Keratinocyte (primary cell): ENCODE measurements at regions not wholly inside any gene's neighbourhood (a gene's known extent, or its start where the extent isn't known, plus 50 kb on each side); places are given as distances from the start of the nearest gene placed in this dataset.

ENCODE experiments used
- DNase-seq: peaks from one replicate; pipeline ENCODE4 v3.0.0-alpha.2; 2011; ENCODE audit warnings: low read depth, missing footprints, low spot score
- FAIRE-seq: peaks from 2 replicates; lab custom pipeline; 2011; peaks lifted over from hg19 to GRCh38; lab: Jason Lieb, UNC
- H2AFZ ChIP-seq: 2 replicates; pipeline ENCODE4 v1.6.0; 2012; ENCODE audit warnings: low read length, control low read depth, inconsistent platforms; ENCODE audit not compliant: control insufficient read depth
- H3K27ac ChIP-seq: 2 replicates; pipeline ENCODE4 v1.5.1; 2011; ENCODE audit warnings: low read length; ENCODE audit not compliant: control insufficient read depth, insufficient read depth
- H3K27me3 ChIP-seq: 3 replicates; pipeline ENCODE4 v1.6.0; 2011; ENCODE audit warnings: low read length; ENCODE audit not compliant: control insufficient read depth, insufficient read depth; ENCODE audit errors: extremely low read depth
- H3K36me3 ChIP-seq, 2 experiments: 2 replicates in 1 of 2; 3 replicates in 1 of 2; pipeline ENCODE4 v1.5.1; 2011; ENCODE audit warnings: low read length in 2 of 2, mild to moderate bottlenecking in 1 of 2; ENCODE audit not compliant: control insufficient read depth in 2 of 2, insufficient read depth in 2 of 2; ENCODE audit errors: extremely low read depth in 1 of 2
- H3K4me1 ChIP-seq: 3 replicates; pipeline ENCODE4 v1.5.1; 2011; ENCODE audit warnings: low read length; ENCODE audit not compliant: control insufficient read depth, insufficient read depth; ENCODE audit errors: extremely low read depth
- H3K4me2 ChIP-seq: 3 replicates; pipeline ENCODE4 v1.6.0; 2011; ENCODE audit warnings: low read depth, low read length; ENCODE audit not compliant: control insufficient read depth, insufficient read depth; ENCODE audit errors: extremely low read depth
- H3K4me3 ChIP-seq, 3 experiments: fragments of 200-600 bp in 1 of 3; sonication (generic) in 1 of 3; 2 replicates in 2 of 3; 3 replicates in 1 of 3; pipeline ENCODE4 v1.5.1; 2011 to 2016; ENCODE audit warnings: low read length in 3 of 3, mild to moderate bottlenecking in 3 of 3, control low read depth in 2 of 3, inconsistent platforms in 1 of 3, low read depth in 1 of 3, mixed read lengths in 1 of 3, mixed run types in 1 of 3, moderate library complexity in 1 of 3; ENCODE audit not compliant: control insufficient read depth in 2 of 3, insufficient read depth in 2 of 3; ENCODE audit errors: extremely low read depth in 1 of 3
- H3K79me2 ChIP-seq: 2 replicates; pipeline ENCODE4 v1.6.0; 2012; ENCODE audit warnings: low read length; ENCODE audit not compliant: control insufficient read depth, insufficient read depth
- H3K9ac ChIP-seq: 3 replicates; pipeline ENCODE4 v1.6.0; 2011; ENCODE audit warnings: low read length; ENCODE audit not compliant: control insufficient read depth, insufficient read depth; ENCODE audit errors: extremely low read depth
- H3K9me1 ChIP-seq: 3 replicates; pipeline ENCODE4 v1.6.0; 2011; ENCODE audit warnings: low read length; ENCODE audit not compliant: control insufficient read depth, insufficient read depth; ENCODE audit errors: extremely low read depth
- H3K9me3 ChIP-seq: 2 replicates; pipeline ENCODE4 v1.5.1; 2012; ENCODE audit warnings: low read depth, low read length; ENCODE audit not compliant: control insufficient read depth
- H4K20me1 ChIP-seq: 3 replicates; pipeline ENCODE4 v1.6.0; 2011; ENCODE audit warnings: low read length; ENCODE audit not compliant: control insufficient read depth, insufficient read depth; ENCODE audit errors: extremely low read depth
- EZH2 ChIP-seq: IDR thresholded peaks from one replicate; pipeline ENCODE4 v1.6.1; 2012; ENCODE audit warnings: inconsistent platforms, mild to moderate bottlenecking, low read length, moderate library complexity
- dilution Hi-C: fragments of 300-500 bp; cut with MboI; formaldehyde crosslinking; loops from one replicate; pipeline ENCODE4 v1.7.0; 2020; ENCODE audit warnings: low sequenced_read_pairs; ENCODE audit not compliant: extremely low pct_ligation_motif_present
- TF ChIP-seq, protein P1 (sequence below), 3 experiments: IDR thresholded peaks in 1 of 3; conservative IDR thresholded peaks in 1 of 3; optimal IDR thresholded peaks in 1 of 3; 2 replicates in 2 of 3; 3 replicates in 1 of 3; pipeline versions ENCODE3 to v1.5.1; 2011; ENCODE audit warnings: low read length in 3 of 3, mild to moderate bottlenecking in 3 of 3, moderate library complexity in 2 of 3, control low read depth in 1 of 3, inconsistent platforms in 1 of 3; ENCODE audit not compliant: insufficient read depth in 2 of 3; ENCODE audit errors: extremely low read depth in 1 of 3

DNA sequence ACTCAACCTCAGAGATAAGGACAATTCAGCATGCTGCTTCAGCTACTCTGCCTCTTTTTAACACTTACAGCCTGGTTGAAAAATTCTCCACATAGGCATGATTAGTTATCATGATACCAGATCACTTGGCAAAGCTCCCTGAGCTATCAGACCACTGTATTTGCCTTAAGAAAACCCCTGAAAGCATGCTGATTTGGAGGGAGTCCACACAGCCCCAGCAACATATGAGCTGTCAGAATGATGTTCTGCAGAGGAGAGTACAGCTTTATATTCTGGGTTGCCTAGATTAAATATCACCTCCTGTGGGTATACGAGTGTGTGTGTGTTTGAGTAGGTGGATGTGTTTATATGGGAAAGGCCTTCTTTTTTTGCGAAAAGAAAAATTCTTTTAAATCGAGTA is 170.2 kb upstream of the CHRM2 start:
- no peak overlapping the region for H3K27ac ChIP-seq
- H3K79me2 ChIP-seq: no peaks in the 10 kb centered on the region
- dilution Hi-C loops: no loop called here
- H3K4me3 ChIP-seq: no peak overlapping the region
- no peak overlapping the region for H3K4me2 ChIP-seq
- no peaks in the 10 kb centered on the region for H3K4me1 ChIP-seq
- no peaks in the 10 kb centered on the region for H3K36me3 ChIP-seq
- H2AFZ ChIP-seq: no peak overlapping the region
- no peaks in the 10 kb centered on the region for H4K20me1 ChIP-seq
- no peak for TF ChIP-seq EZH2
- TF ChIP-seq, protein P1, sequence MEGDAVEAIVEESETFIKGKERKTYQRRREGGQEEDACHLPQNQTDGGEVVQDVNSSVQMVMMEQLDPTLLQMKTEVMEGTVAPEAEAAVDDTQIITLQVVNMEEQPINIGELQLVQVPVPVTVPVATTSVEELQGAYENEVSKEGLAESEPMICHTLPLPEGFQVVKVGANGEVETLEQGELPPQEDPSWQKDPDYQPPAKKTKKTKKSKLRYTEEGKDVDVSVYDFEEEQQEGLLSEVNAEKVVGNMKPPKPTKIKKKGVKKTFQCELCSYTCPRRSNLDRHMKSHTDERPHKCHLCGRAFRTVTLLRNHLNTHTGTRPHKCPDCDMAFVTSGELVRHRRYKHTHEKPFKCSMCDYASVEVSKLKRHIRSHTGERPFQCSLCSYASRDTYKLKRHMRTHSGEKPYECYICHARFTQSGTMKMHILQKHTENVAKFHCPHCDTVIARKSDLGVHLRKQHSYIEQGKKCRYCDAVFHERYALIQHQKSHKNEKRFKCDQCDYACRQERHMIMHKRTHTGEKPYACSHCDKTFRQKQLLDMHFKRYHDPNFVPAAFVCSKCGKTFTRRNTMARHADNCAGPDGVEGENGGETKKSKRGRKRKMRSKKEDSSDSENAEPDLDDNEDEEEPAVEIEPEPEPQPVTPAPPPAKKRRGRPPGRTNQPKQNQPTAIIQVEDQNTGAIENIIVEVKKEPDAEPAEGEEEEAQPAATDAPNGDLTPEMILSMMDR (optimal IDR thresholded peaks at IDR 0.05 in 1 of 3, IDR thresholded peaks at IDR 0.05 in 1 of 3, conservative IDR thresholded peaks at IDR 0.05 in 1 of 3; ENCODE audit: extremely low read depth in 1 of 3, insufficient read depth in 2 of 3, low read length in 3 of 3): no peak
- no peak overlapping the region for H3K9ac ChIP-seq
- H3K9me1 ChIP-seq: no peaks in the 10 kb centered on the region
- no peaks in the 10 kb centered on the region for H3K9me3 ChIP-seq
- no peaks in the 10 kb centered on the region for H3K27me3 ChIP-seq
- DNase-seq: no peak
- FAIRE-seq: no peak

DNA sequence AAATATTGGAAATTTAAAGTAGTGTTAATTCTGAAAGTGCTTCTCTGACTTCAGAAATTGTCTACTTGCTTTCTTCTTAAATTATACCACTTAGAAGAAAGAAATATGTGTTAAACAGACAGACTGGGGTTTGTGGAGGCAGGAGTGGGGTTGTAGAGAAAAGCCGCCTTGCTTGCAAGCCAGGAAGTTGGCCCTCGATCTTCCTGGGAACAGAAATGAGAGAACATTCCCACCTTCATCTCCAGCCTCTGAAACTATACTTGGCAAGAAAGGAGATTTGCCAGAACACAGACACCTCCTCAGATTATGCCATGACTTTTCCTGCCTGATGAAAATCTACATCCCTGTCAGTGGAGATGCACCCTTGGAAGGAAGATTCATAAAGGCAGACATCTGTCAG is 171.2 kb upstream of the CHRM2 start:
- DNase-seq (no peak), FAIRE-seq (no peak)
- no peaks in the 10 kb centered on the region for H3K9me3 ChIP-seq
- no peak overlapping the region for H3K9ac ChIP-seq
- dilution Hi-C loops: no loop called here
- H3K4me1 ChIP-seq: no peaks in the 10 kb centered on the region
- H3K4me2 ChIP-seq: no peak overlapping the region
- H3K27ac ChIP-seq: no peak overlapping the region
- H3K27me3 ChIP-seq: no peaks in the 10 kb centered on the region
- H4K20me1 ChIP-seq: no peaks in the 10 kb centered on the region
- no peaks in the 10 kb centered on the region for H3K36me3 ChIP-seq
- H3K4me3 ChIP-seq: no peak overlapping the region
- H3K9me1 ChIP-seq: no peaks in the 10 kb centered on the region
- H3K79me2 ChIP-seq: no peaks in the 10 kb centered on the region
- H2AFZ ChIP-seq: no peak overlapping the region
- TF ChIP-seq, protein P1 (optimal IDR thresholded peaks at IDR 0.05 in 1 of 3, IDR thresholded peaks at IDR 0.05 in 1 of 3, conservative IDR thresholded peaks at IDR 0.05 in 1 of 3; ENCODE audit: extremely low read depth in 1 of 3, insufficient read depth in 2 of 3, low read length in 3 of 3): no peak
- no peak for TF ChIP-seq EZH2
